ENCODE measurements at regions not wholly inside any gene's neighbourhood (a gene's known extent, or its start where the extent isn't known, plus 50 kb on each side); places are given as distances from the start of the nearest gene placed in this dataset.
A peak's percentile ranks its signal among the peaks of the same experiment; 100 is the strongest.

- H2AFZ ChIP-seq (ENCODE audit: low read length) = no peak overlapping the region
- H3K4me3 ChIP-seq (ENCODE audit: low read length) = no peak overlapping the region
- H3K4me1 ChIP-seq (ENCODE audit: low read length) = no peaks in the 10 kb centered on the region
- no peak overlapping the region for H3K27ac ChIP-seq (ENCODE audit: low read length)
- no peak overlapping the region for H3K9ac ChIP-seq (ENCODE audit: low read length)
- H3K9me2 ChIP-seq (replicated peaks; ENCODE audit: insufficient read depth, low read length) = no peaks in the 10 kb centered on the region
- no peaks in the 10 kb centered on the region for H3K36me3 ChIP-seq (ENCODE audit: insufficient read depth, low read length)
- no peaks in the 10 kb centered on the region for H3K9me3 ChIP-seq (ENCODE audit: low read length)
- no peak overlapping the region for H3K4me2 ChIP-seq (ENCODE audit: low read depth, low read length, poor library complexity, severe bottlenecking)
- H3K79me2 ChIP-seq (ENCODE audit: low read length) = no peaks in the 10 kb centered on the region
- DNase-seq = peak; percentile 50
- H4K20me1 ChIP-seq (ENCODE audit: insufficient read depth, low read depth, low read length) = no peaks in the 10 kb centered on the region
- H3K27me3 ChIP-seq (ENCODE audit: low read length) = no peaks in the 10 kb centered on the region
These were observed 215.7 kb downstream of the SNX10 start for GRCh38 chr7:26507108-26507987.

GRCh38 chr7:26508481-26508880 lies 216.8 kb downstream of the SNX10 start:
- Histone ChIP-seq H3K9me2 (replicated peaks; ENCODE audit: insufficient read depth, low read length) (no peaks in the 10 kb centered on the region), H3K9ac (ENCODE audit: low read length) (no peak overlapping the region), H3K36me3 (ENCODE audit: insufficient read depth, low read length) (no peaks in the 10 kb centered on the region), H3K9me3 (ENCODE audit: low read length) (no peaks in the 10 kb centered on the region), H3K4me1 (ENCODE audit: low read length) (no peaks in the 10 kb centered on the region), H4K20me1 (ENCODE audit: insufficient read depth, low read depth, low read length) (no peaks in the 10 kb centered on the region), H3K79me2 (ENCODE audit: low read length) (no peaks in the 10 kb centered on the region), H3K27ac (ENCODE audit: low read length) (no peak overlapping the region), H3K27me3 (ENCODE audit: low read length) (no peaks in the 10 kb centered on the region), H3K4me2 (ENCODE audit: low read depth, low read length, poor library complexity, severe bottlenecking) (no peak overlapping the region), H2AFZ (ENCODE audit: low read length) (no peak overlapping the region), H3K4me3 (ENCODE audit: low read length) (no peak overlapping the region)
- DNase-seq = no peak

GRCh38 chr7:26508917-26509316 lies 217.3 kb downstream of the SNX10 start:
- Histone ChIP-seq H3K9me2 (replicated peaks; ENCODE audit: insufficient read depth, low read length) (no peaks in the 10 kb centered on the region), H2AFZ (ENCODE audit: low read length) (no peak overlapping the region), H3K27ac (ENCODE audit: low read length) (no peak overlapping the region), H3K9me3 (ENCODE audit: low read length) (no peaks in the 10 kb centered on the region), H3K9ac (ENCODE audit: low read length) (no peak overlapping the region), H3K4me2 (ENCODE audit: low read depth, low read length, poor library complexity, severe bottlenecking) (no peak overlapping the region), H3K79me2 (ENCODE audit: low read length) (no peaks in the 10 kb centered on the region), H4K20me1 (ENCODE audit: insufficient read depth, low read depth, low read length) (no peaks in the 10 kb centered on the region), H3K4me1 (ENCODE audit: low read length) (no peaks in the 10 kb centered on the region), H3K36me3 (ENCODE audit: insufficient read depth, low read length) (no peaks in the 10 kb centered on the region), H3K4me3 (ENCODE audit: low read length) (no peak overlapping the region), H3K27me3 (ENCODE audit: low read length) (no peaks in the 10 kb centered on the region)
- DNase-seq = no peak

GRCh38 chr7:26510231-26510957 lies 218.7 kb downstream of the SNX10 start:
- Histone ChIP-seq H3K4me1 (ENCODE audit: low read length) (no peaks in the 10 kb centered on the region), H3K9me3 (ENCODE audit: low read length) (no peaks in the 10 kb centered on the region), H3K27me3 (ENCODE audit: low read length) (no peaks in the 10 kb centered on the region), H3K9me2 (replicated peaks; ENCODE audit: insufficient read depth, low read length) (no peaks in the 10 kb centered on the region), H3K79me2 (ENCODE audit: low read length) (no peaks in the 10 kb centered on the region), H3K4me2 (ENCODE audit: low read depth, low read length, poor library complexity, severe bottlenecking) (no peak overlapping the region), H3K4me3 (ENCODE audit: low read length) (no peak overlapping the region), H4K20me1 (ENCODE audit: insufficient read depth, low read depth, low read length) (no peaks in the 10 kb centered on the region), H3K36me3 (ENCODE audit: insufficient read depth, low read length) (no peaks in the 10 kb centered on the region), H3K9ac (ENCODE audit: low read length) (no peak overlapping the region), H3K27ac (ENCODE audit: low read length) (no peak overlapping the region), H2AFZ (ENCODE audit: low read length) (no peak overlapping the region)
- no peak for DNase-seq

GRCh38 chr7:26511866-26512265 lies 220.2 kb downstream of the SNX10 start:
- Histone ChIP-seq H3K27ac (ENCODE audit: low read length) (no peak overlapping the region), H4K20me1 (ENCODE audit: insufficient read depth, low read depth, low read length) (no peaks in the 10 kb centered on the region), H3K9me3 (ENCODE audit: low read length) (no peaks in the 10 kb centered on the region), H3K4me2 (ENCODE audit: low read depth, low read length, poor library complexity, severe bottlenecking) (no peak overlapping the region), H3K36me3 (ENCODE audit: insufficient read depth, low read length) (no peaks in the 10 kb centered on the region), H3K27me3 (ENCODE audit: low read length) (no peaks in the 10 kb centered on the region), H3K9me2 (replicated peaks; ENCODE audit: insufficient read depth, low read length) (no peaks in the 10 kb centered on the region), H2AFZ (ENCODE audit: low read length) (no peak overlapping the region), H3K4me3 (ENCODE audit: low read length) (no peak overlapping the region), H3K4me1 (ENCODE audit: low read length) (no peaks in the 10 kb centered on the region), H3K79me2 (ENCODE audit: low read length) (no peaks in the 10 kb centered on the region), H3K9ac (ENCODE audit: low read length) (no peak overlapping the region)
- no peak for DNase-seq

GRCh38 chr7:26512737-26513136 lies 221.1 kb downstream of the SNX10 start:
- H3K27ac ChIP-seq (ENCODE audit: low read length) = no peak overlapping the region
- DNase-seq = no peak
- H3K27me3 ChIP-seq (ENCODE audit: low read length) = no peaks in the 10 kb centered on the region

GRCh38 chr7:26513948-26514347 lies 222.3 kb downstream of the SNX10 start:
- H3K4me2 ChIP-seq (ENCODE audit: low read depth, low read length, poor library complexity, severe bottlenecking) = no peak overlapping the region
- no peak overlapping the region for H3K27ac ChIP-seq (ENCODE audit: low read length)

More at GRCh38 chr7:26512737-26513136, 221.1 kb downstream of the SNX10 start:
- Histone ChIP-seq H3K79me2 (ENCODE audit: low read length) (no peaks in the 10 kb centered on the region), H3K9me3 (ENCODE audit: low read length) (no peaks in the 10 kb centered on the region), H3K4me3 (ENCODE audit: low read length) (no peak overlapping the region), H2AFZ (ENCODE audit: low read length) (no peak overlapping the region), H3K9ac (ENCODE audit: low read length) (no peak overlapping the region), H3K36me3 (ENCODE audit: insufficient read depth, low read length) (no peaks in the 10 kb centered on the region), H3K4me2 (ENCODE audit: low read depth, low read length, poor library complexity, severe bottlenecking) (no peak overlapping the region), H4K20me1 (ENCODE audit: insufficient read depth, low read depth, low read length) (no peaks in the 10 kb centered on the region), H3K9me2 (replicated peaks; ENCODE audit: insufficient read depth, low read length) (no peaks in the 10 kb centered on the region), H3K4me1 (ENCODE audit: low read length) (no peaks in the 10 kb centered on the region)

GRCh38 chr7:26514633-26515032 lies 223.0 kb downstream of the SNX10 start:
- Histone ChIP-seq H2AFZ (ENCODE audit: low read length) (no peak overlapping the region), H3K4me1 (ENCODE audit: low read length) (no peaks in the 10 kb centered on the region), H3K4me2 (ENCODE audit: low read depth, low read length, poor library complexity, severe bottlenecking) (no peak overlapping the region), H3K9ac (ENCODE audit: low read length) (no peak overlapping the region), H3K27me3 (ENCODE audit: low read length) (no peaks in the 10 kb centered on the region), H3K36me3 (ENCODE audit: insufficient read depth, low read length) (no peaks in the 10 kb centered on the region), H3K9me3 (ENCODE audit: low read length) (no peaks in the 10 kb centered on the region), H3K79me2 (ENCODE audit: low read length) (no peaks in the 10 kb centered on the region), H4K20me1 (ENCODE audit: insufficient read depth, low read depth, low read length) (no peaks in the 10 kb centered on the region), H3K9me2 (replicated peaks; ENCODE audit: insufficient read depth, low read length) (no peaks in the 10 kb centered on the region), H3K4me3 (ENCODE audit: low read length) (no peak overlapping the region), H3K27ac (ENCODE audit: low read length) (no peak overlapping the region)
- no peak for DNase-seq

More at GRCh38 chr7:26513948-26514347, 222.3 kb downstream of the SNX10 start:
- H3K9me2 ChIP-seq (replicated peaks; ENCODE audit: insufficient read depth, low read length) = no peaks in the 10 kb centered on the region
- no peak overlapping the region for H2AFZ ChIP-seq (ENCODE audit: low read length)
- no peaks in the 10 kb centered on the region for H3K79me2 ChIP-seq (ENCODE audit: low read length)
- H3K4me3 ChIP-seq (ENCODE audit: low read length) = no peak overlapping the region
- H3K9me3 ChIP-seq (ENCODE audit: low read length) = no peaks in the 10 kb centered on the region
- H3K9ac ChIP-seq (ENCODE audit: low read length) = no peak overlapping the region
- no peaks in the 10 kb centered on the region for H3K36me3 ChIP-seq (ENCODE audit: insufficient read depth, low read length)
- no peaks in the 10 kb centered on the region for H3K27me3 ChIP-seq (ENCODE audit: low read length)
- DNase-seq = no peak
- H3K4me1 ChIP-seq (ENCODE audit: low read length) = no peaks in the 10 kb centered on the region
- H4K20me1 ChIP-seq (ENCODE audit: insufficient read depth, low read depth, low read length) = no peaks in the 10 kb centered on the region
